OCI-LY7 (cell line): ENCODE measurements at regions not wholly inside any gene's neighbourhood (a gene's known extent, or its start where the extent isn't known, plus 50 kb on each side); places are given as distances from the start of the nearest gene placed in this dataset.
A peak's percentile ranks its signal among the peaks of the same experiment; 100 is the strongest.

Experiments used
- CTCF ChIP-seq: fragments of 200-600 bp; sonication (generic); conservative IDR thresholded peaks from 2 replicates; pipeline ENCODE4 v1.5.1; 2014; ENCODE audit warnings: mild to moderate bottlenecking, antibody characterized with exemption, low read length, moderate library complexity, mixed read lengths
- EZH2phosphoT487 ChIP-seq: fragments of 200-600 bp; sonication (generic); IDR thresholded peaks from 2 replicates; pipeline ENCODE4 v1.6.1; 2018; ENCODE audit warnings: low read depth, borderline replicate concordance, mild to moderate bottlenecking, mixed run types, antibody characterized with exemption, low read length, moderate library complexity, mixed read lengths

GRCh38 chr1:222124602-222125001 lies 382.7 kb upstream of the DUSP10 start:
- 0 out of 2 replicates have a peak, but pooled peaks have one; percentile 15 for TF ChIP-seq CTCF
- no peak for TF ChIP-seq EZH2phosphoT487
